ENCODE measurements at regions not wholly inside any gene's neighbourhood (a gene's known extent, or its start where the extent isn't known, plus 50 kb on each side); places are given as distances from the start of the nearest gene placed in this dataset.
"Not testable (repeated sequence)": the region's sequence is repeated elsewhere in the genome, so short reads cannot be mapped to it uniquely, and the experiment has no call there.

GRCh38 chr21:9656455-9656854, 864.9 kb upstream of the TPTE start:
- DNase-seq (ENCODE audit: low spot score in 2 of 2); H3K36me3 ChIP-seq; H3K4me1 ChIP-seq; H3K9me3 ChIP-seq; H3K4me3 ChIP-seq; H3K27ac ChIP-seq; intact Hi-C loops (cut with DNase I; ENCODE audit: low total_unique reads); H3K27me3 ChIP-seq: not testable (repeated sequence)

GRCh38 chr21:9657779-9658178, 863.6 kb upstream of the TPTE start:
- H3K27ac ChIP-seq; H3K36me3 ChIP-seq; intact Hi-C loops (cut with DNase I; ENCODE audit: low total_unique reads); H3K9me3 ChIP-seq; H3K4me1 ChIP-seq; H3K4me3 ChIP-seq; H3K27me3 ChIP-seq: not testable (repeated sequence)
- DNase-seq (ENCODE audit: low spot score in 2 of 2) = peak in 1 of 2 donors; percentile 47

- H3K4me3 ChIP-seq; intact Hi-C loops (cut with DNase I; ENCODE audit: low total_unique reads); DNase-seq (ENCODE audit: low spot score in 2 of 2); H3K36me3 ChIP-seq; H3K27me3 ChIP-seq; H3K9me3 ChIP-seq; H3K27ac ChIP-seq; H3K4me1 ChIP-seq: not testable (repeated sequence)
Observed at GRCh38 chr21:9659877-9660276, 861.5 kb upstream of the TPTE start.

GRCh38 chr21:9663914-9664729, 857.3 kb upstream of the TPTE start:
- H3K9me3 ChIP-seq; DNase-seq (ENCODE audit: low spot score in 2 of 2); H3K4me1 ChIP-seq; intact Hi-C loops (cut with DNase I; ENCODE audit: low total_unique reads); H3K36me3 ChIP-seq; H3K4me3 ChIP-seq; H3K27me3 ChIP-seq; H3K27ac ChIP-seq: not testable (repeated sequence)

- DNase-seq (ENCODE audit: low spot score in 2 of 2); H3K4me1 ChIP-seq; intact Hi-C loops (cut with DNase I; ENCODE audit: low total_unique reads); H3K9me3 ChIP-seq; H3K27me3 ChIP-seq; H3K36me3 ChIP-seq; H3K27ac ChIP-seq; H3K4me3 ChIP-seq: not testable (repeated sequence)
Observed at GRCh38 chr21:9675811-9676210, 845.6 kb upstream of the TPTE start.

- H3K36me3 ChIP-seq; H3K9me3 ChIP-seq; intact Hi-C loops (cut with DNase I; ENCODE audit: low total_unique reads); DNase-seq (ENCODE audit: low spot score in 2 of 2); H3K4me1 ChIP-seq; H3K27me3 ChIP-seq; H3K27ac ChIP-seq; H3K4me3 ChIP-seq: not testable (repeated sequence)
Observed at GRCh38 chr21:9679029-9679428, 842.4 kb upstream of the TPTE start.

- intact Hi-C loops (cut with DNase I; ENCODE audit: low total_unique reads); H3K27ac ChIP-seq; H3K36me3 ChIP-seq; H3K4me3 ChIP-seq; DNase-seq (ENCODE audit: low spot score in 2 of 2); H3K9me3 ChIP-seq; H3K27me3 ChIP-seq; H3K4me1 ChIP-seq: not testable (repeated sequence)
Observed at GRCh38 chr21:9688945-9689344, 832.4 kb upstream of the TPTE start.

- H3K9me3 ChIP-seq; H3K36me3 ChIP-seq; H3K4me3 ChIP-seq; intact Hi-C loops (cut with DNase I; ENCODE audit: low total_unique reads); H3K4me1 ChIP-seq; H3K27me3 ChIP-seq; H3K27ac ChIP-seq: not testable (repeated sequence)
- DNase-seq (ENCODE audit: low spot score in 2 of 2) = peak in 1 of 2 donors; percentile 48
Observed at GRCh38 chr21:9690981-9691380, 830.4 kb upstream of the TPTE start.

GRCh38 chr21:9695759-9696158, 825.6 kb upstream of the TPTE start:
- H3K4me3 ChIP-seq; H3K9me3 ChIP-seq; DNase-seq (ENCODE audit: low spot score in 2 of 2); intact Hi-C loops (cut with DNase I; ENCODE audit: low total_unique reads); H3K36me3 ChIP-seq; H3K27ac ChIP-seq; H3K4me1 ChIP-seq; H3K27me3 ChIP-seq: not testable (repeated sequence)

- H3K4me3 ChIP-seq; intact Hi-C loops (cut with DNase I; ENCODE audit: low total_unique reads); H3K4me1 ChIP-seq; H3K27me3 ChIP-seq; DNase-seq (ENCODE audit: low spot score in 2 of 2); H3K27ac ChIP-seq; H3K36me3 ChIP-seq; H3K9me3 ChIP-seq: not testable (repeated sequence)
Observed at GRCh38 chr21:9697751-9698150, 823.6 kb upstream of the TPTE start.

- H3K27ac ChIP-seq; intact Hi-C loops (cut with DNase I; ENCODE audit: low total_unique reads); H3K36me3 ChIP-seq; H3K4me1 ChIP-seq; DNase-seq (ENCODE audit: low spot score in 2 of 2); H3K4me3 ChIP-seq; H3K27me3 ChIP-seq; H3K9me3 ChIP-seq: not testable (repeated sequence)
Observed at GRCh38 chr21:9705016-9705415, 816.4 kb upstream of the TPTE start.

GRCh38 chr21:9705455-9705854, 815.9 kb upstream of the TPTE start:
- H3K4me3 ChIP-seq; H3K9me3 ChIP-seq; DNase-seq (ENCODE audit: low spot score in 2 of 2); H3K4me1 ChIP-seq; intact Hi-C loops (cut with DNase I; ENCODE audit: low total_unique reads); H3K27me3 ChIP-seq; H3K36me3 ChIP-seq; H3K27ac ChIP-seq: not testable (repeated sequence)

- H3K27ac ChIP-seq; H3K27me3 ChIP-seq; H3K4me1 ChIP-seq; DNase-seq (ENCODE audit: low spot score in 2 of 2); H3K9me3 ChIP-seq; H3K4me3 ChIP-seq; H3K36me3 ChIP-seq; intact Hi-C loops (cut with DNase I; ENCODE audit: low total_unique reads): not testable (repeated sequence)
Observed at GRCh38 chr21:9724542-9724941, 796.8 kb upstream of the TPTE start.

- H3K36me3 ChIP-seq; intact Hi-C loops (cut with DNase I; ENCODE audit: low total_unique reads); H3K9me3 ChIP-seq; H3K4me1 ChIP-seq; H3K4me3 ChIP-seq; DNase-seq (ENCODE audit: low spot score in 2 of 2); H3K27me3 ChIP-seq; H3K27ac ChIP-seq: not testable (repeated sequence)
Observed at GRCh38 chr21:9727187-9727586, 794.2 kb upstream of the TPTE start.
